Esophagus mucosa (tissue), 1 donor: ENCODE measurements at regions not wholly inside any gene's neighbourhood (a gene's known extent, or its start where the extent isn't known, plus 50 kb on each side); places are given as distances from the start of the nearest gene placed in this dataset.
"Not testable (repeated sequence)": the region's sequence is repeated elsewhere in the genome, so short reads cannot be mapped to it uniquely, and the experiment has no call there.

ENCODE experiments used
- ATAC-seq: fragments of 200-7000 bp; cut with Tn5 transposase; one replicate; pipeline ENCODE4 v1.9.1; 2020
- donor health status: DM: yes; HTN: yes; CAD: no.

DNA sequence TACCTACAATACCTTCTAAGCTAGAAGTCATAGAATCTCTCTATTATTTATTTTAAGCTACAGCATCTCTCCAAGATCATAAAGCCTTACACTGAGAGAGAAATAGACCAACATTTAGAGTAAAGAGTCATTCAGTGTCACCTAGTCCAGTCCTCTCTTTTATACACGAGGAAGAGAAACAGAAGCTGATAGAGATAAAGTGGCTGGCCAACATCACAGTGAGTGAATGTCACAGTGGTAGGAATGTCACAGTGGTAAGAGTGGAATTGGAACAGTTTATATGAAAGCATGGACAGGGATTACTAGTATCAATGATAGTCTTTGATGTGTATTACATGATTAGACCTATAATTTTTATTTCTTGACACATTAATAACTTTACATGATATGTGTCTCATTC, 307.8 kb upstream of the NBPF12 start:
- not testable (repeated sequence) for ATAC-seq

- not testable (repeated sequence) for ATAC-seq
Observed at GRCh38 chr1:146618582-146618981, 319.5 kb upstream of the NBPF12 start.

- not testable (repeated sequence) for ATAC-seq
Observed at GRCh38 chr1:146604681-146605080, 333.4 kb upstream of the NBPF12 start.

DNA sequence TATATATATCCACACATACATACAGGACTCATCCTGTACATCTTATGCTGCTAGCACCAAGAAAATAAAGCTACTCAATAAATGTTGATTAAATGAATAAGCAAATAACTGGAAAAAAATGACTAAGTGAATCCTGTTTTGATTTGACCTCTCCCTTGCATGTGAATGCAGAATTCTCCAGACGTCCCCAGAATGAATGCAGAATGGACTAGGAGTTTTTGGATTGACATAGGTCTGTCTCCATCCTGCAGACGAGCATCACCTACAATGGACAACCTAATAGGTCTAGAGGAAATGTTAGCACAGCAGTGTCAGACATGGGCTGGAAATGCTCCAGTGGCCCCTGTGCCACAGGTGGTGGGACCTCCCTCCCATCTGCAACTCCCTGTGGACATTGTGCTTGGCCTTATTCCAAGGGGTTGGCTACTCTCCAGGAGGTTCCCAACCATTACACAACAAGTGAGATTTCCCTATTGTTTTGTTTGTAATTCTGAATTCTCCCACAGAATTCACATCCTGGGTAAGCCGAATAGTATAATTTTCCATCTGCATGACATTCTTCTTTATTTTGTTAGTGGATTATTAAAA, 337.3 kb upstream of the NBPF12 start:
- ATAC-seq: not testable (repeated sequence)

DNA sequence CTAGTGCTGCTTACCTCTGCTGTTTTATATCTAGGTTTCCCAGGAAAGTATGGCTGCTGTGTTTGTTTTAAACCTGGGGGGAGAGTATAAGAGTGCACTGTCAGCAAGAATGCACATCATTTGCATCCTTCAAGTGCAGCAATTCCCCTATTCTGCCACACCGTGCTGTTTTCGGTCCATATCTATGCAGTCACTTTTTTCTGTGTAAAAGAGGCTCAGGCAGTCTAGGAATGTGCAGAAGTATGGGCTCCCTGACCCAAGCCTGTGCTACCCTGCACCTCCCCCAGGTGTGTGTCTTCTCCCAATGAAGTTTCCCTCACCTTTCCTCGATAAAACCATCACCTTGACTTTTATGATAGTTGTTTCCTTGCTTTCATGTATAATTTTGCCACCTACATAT, 338.2 kb upstream of the NBPF12 start:
- ATAC-seq: not testable (repeated sequence)

- not testable (repeated sequence) for ATAC-seq
Observed at GRCh38 chr1:146581229-146581628, 352.4 kb upstream of the NOTCH2NLA start.

- ATAC-seq: not testable (repeated sequence)
Observed at GRCh38 chr1:146567541-146567940, 338.7 kb upstream of the NOTCH2NLA start.

DNA sequence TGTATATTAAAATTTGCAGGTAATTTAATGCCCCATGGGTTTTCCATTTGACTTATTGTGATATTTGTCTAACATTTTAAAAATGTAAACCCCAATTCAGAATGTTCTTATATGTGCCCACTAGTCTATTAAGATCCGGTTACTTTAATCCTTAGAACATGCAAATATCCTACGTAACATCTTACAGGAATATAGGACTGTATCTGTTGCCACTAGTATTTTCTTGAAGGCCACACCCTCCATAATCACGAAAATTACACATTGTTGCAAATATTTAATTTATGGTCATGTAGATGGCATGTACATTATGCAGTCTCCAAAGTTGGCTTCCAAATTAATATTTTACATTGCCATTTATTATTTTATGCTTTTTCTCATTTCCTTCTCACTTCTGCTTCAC, 329.2 kb upstream of the NOTCH2NLA start:
- not testable (repeated sequence) for ATAC-seq

DNA sequence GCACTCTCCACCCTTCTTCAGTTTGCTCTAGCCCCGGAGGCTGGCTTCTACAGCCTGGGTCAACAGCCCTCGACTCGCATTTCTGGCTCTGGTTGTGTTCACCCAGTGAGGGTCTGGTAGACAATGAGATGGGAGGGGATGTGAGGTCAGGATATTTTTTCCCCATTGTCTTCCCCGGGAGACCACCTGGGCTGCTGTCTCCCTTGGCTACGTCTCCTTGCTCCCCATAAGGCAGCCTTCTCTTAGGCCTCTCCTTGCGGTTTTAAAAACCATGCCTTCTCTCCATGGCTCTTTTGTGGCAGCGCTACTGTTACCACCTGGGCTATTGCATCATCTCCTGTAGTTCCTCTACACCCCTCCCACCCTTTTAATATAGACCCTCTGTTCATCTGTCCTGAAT, 327.6 kb upstream of the NOTCH2NLA start:
- ATAC-seq: not testable (repeated sequence)

DNA sequence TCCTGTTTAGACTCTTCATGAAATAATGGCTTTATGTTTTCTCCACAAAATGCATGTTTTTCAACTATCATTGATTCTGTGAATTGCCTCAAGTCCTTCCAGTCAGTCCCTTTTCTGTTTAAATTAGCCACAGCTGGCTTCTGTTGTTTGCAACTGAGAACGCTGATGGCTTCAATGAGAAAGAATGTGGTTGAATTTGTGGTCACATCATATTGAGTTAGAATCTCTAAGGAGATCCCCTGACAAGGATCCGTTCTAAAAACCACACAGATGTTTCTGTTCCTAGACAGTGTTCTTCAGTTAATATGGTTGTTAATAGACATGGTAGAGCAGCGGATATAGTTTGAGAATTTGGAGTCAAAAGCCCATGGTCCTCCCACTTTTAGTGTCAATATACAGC, 323.6 kb upstream of the NOTCH2NLA start:
- not testable (repeated sequence) for ATAC-seq

GRCh38 chr1:146548684-146549083, 319.9 kb upstream of the NOTCH2NLA start:
- ATAC-seq: not testable (repeated sequence)

DNA sequence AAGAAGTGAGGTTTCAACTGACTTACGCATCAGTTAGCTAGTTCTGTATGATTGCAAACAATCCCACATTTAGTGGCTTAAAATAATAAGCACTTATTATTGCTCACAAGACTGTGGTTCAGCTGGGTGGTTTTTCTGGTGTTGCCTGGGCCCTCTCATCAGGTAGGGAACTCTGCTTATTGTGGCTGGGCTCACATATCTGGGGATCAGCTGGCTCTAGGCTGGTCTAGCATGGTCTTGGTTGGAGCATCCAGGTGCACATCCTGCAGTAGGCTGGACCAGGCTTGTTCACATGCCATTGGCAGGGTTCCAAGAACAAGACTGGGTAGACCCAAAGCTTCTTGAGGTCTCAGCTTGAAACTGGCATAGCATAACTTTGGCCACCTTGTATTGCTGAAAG, 317.4 kb upstream of the NOTCH2NLA start:
- ATAC-seq: not testable (repeated sequence)

- ATAC-seq: not testable (repeated sequence)
Observed at GRCh38 chr1:146537775-146538373, 309.1 kb upstream of the NOTCH2NLA start.

GRCh38 chr1:146536028-146536427, 307.2 kb upstream of the NOTCH2NLA start:
- ATAC-seq: not testable (repeated sequence)

- ATAC-seq: not testable (repeated sequence)
Observed at GRCh38 chr1:146535575-146535974, 306.8 kb upstream of the NOTCH2NLA start.

- not testable (repeated sequence) for ATAC-seq
Observed at GRCh38 chr1:146530958-146531357, 302.1 kb upstream of the NOTCH2NLA start.

DNA sequence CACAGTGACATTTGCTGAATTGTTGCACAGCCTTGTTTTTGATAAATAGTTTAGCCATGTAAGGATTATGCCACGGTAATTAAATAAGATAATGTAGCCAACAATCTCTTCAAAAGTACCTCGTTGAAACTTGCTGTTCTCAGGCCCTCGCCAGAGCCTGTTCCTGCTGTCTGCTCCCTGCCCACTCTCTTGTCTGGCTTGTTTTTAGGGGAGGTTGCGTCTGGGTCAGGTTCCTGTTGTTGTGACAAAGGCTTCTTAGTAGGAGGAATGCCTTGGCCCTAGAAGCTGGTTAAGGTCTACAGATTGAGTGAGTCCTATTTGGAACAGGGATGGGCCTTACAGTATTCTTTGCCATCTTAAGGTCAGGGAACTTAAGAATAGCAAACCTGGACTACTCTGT, 294.0 kb upstream of the NOTCH2NLA start:
- ATAC-seq: not testable (repeated sequence)

DNA sequence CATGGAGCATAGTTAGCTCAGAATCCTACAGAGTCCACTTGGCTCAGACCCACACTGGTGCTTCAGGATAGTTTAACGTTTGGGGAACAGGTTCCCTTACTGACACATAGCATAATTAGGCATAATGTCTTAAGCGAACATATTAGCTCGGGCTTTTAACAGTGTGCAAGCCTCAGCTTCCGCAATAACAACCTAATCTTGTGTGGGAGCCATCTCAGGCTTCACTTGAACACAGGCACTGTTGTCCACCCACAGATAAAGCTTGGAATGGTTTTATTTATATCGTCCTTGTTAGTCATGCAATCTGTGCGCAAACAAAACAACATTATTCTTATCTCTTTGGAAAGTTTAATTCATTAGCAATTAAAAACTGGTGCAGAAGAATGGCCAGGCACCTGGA, 293.5 kb upstream of the NOTCH2NLA start:
- not testable (repeated sequence) for ATAC-seq

GRCh38 chr1:146521804-146522203, 293.0 kb upstream of the NOTCH2NLA start:
- not testable (repeated sequence) for ATAC-seq

DNA sequence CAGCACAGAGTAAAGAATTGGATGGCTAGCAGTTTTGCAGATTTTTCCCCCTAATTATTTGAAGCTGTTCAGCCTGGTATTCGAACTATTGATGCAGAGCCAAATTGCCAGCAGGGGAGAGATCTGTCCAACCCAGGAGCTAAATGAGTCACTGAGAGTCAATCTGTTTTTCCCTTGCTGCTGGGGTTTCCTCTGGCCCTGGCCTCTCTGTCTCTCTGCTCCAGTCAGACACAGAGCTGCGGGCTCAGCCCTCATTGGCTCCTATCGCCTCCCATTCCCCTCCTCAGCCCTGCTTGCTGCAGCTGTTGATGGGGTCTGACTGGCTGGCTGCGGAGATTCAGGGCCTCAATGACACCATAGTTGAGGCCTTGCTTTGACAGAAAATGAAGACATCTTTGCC, 284.9 kb upstream of the NOTCH2NLA start:
- not testable (repeated sequence) for ATAC-seq

GRCh38 chr1:146511047-146511777, 282.4 kb upstream of the NOTCH2NLA start:
- ATAC-seq: not testable (repeated sequence)

GRCh38 chr1:146510248-146510983, 281.6 kb upstream of the NOTCH2NLA start:
- ATAC-seq: peak; percentile 95

GRCh38 chr1:146504121-146504520, 275.3 kb upstream of the NOTCH2NLA start:
- ATAC-seq: not testable (repeated sequence)
